ENCODE measurements at regions not wholly inside any gene's neighbourhood (a gene's known extent, or its start where the extent isn't known, plus 50 kb on each side); places are given as distances from the start of the nearest gene placed in this dataset.
"Not testable (repeated sequence)": the region's sequence is repeated elsewhere in the genome, so short reads cannot be mapped to it uniquely, and the experiment has no call there.

- Histone ChIP-seq H3K27ac (no peak overlapping the region), H3K27me3 (no peaks in the 10 kb centered on the region), H3K9me3 (peaks cover 5% of the 10 kb centered on the region), H3K4me1 (no peaks in the 10 kb centered on the region), H3K4me3 (no peak overlapping the region), H3K4me2 (no peak overlapping the region), H3K36me3 (no peaks in the 10 kb centered on the region), H4K20me1 (no peaks in the 10 kb centered on the region), H3K9ac (no peak overlapping the region)
- TF ChIP-seq Cebpa-rat (IDR thresholded peaks at IDR 0.05) = no peak
These were observed 343.3 kb downstream of the SETD4 start for GRCh38 chr21:35716876-35717565.

- TF ChIP-seq Cebpa-rat (IDR thresholded peaks at IDR 0.05) = peak; percentile 51; the same call in 1 of the 2 replicates
- no peak overlapping the region for H3K4me2 ChIP-seq
- H3K27ac ChIP-seq = no peak overlapping the region
- no peaks in the 10 kb centered on the region for H3K36me3 ChIP-seq
- H4K20me1 ChIP-seq = no peaks in the 10 kb centered on the region
- no peaks in the 10 kb centered on the region for H3K27me3 ChIP-seq
- H3K9me3 ChIP-seq = no peaks in the 10 kb centered on the region
- no peak overlapping the region for H3K4me3 ChIP-seq
- no peak overlapping the region for H3K9ac ChIP-seq
- H3K4me1 ChIP-seq = no peaks in the 10 kb centered on the region
These were observed 346.4 kb downstream of the SETD4 start for GRCh38 chr21:35713914-35714313.

- no peak overlapping the region for H3K9ac ChIP-seq
- H3K36me3 ChIP-seq = no peaks in the 10 kb centered on the region
- TF ChIP-seq Cebpa-rat (IDR thresholded peaks at IDR 0.05) = no peak
- no peaks in the 10 kb centered on the region for H3K9me3 ChIP-seq
- no peak overlapping the region for H3K27ac ChIP-seq
- H4K20me1 ChIP-seq = no peaks in the 10 kb centered on the region
- H3K4me2 ChIP-seq = no peak overlapping the region
- no peaks in the 10 kb centered on the region for H3K27me3 ChIP-seq
- no peak overlapping the region for H3K4me3 ChIP-seq
- H3K4me1 ChIP-seq = no peaks in the 10 kb centered on the region
These were observed 348.7 kb downstream of the SETD4 start for GRCh38 chr21:35711661-35712060.

DNA sequence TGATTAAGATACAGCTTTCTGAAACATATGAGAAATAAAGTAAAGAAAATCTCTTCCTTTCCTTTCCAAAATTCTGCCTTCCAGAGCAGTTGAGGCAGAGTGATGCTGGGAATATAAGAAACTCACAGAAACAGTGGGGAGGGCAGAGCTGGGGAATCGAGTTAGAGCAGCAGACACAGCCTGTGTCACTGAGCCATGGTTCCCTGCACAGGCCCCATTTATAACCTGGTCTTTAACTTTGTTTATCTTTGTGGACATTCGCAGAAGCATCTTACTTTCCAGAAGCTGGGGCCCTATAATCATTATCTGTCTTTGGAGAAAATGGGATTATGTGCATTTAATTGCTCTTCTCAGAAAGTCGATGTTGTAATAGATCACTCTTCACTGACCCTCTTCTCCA is 349.1 kb downstream of the SETD4 start:
- H3K9ac ChIP-seq = no peak overlapping the region
- no peaks in the 10 kb centered on the region for H3K4me1 ChIP-seq
- no peaks in the 10 kb centered on the region for H4K20me1 ChIP-seq
- H3K27ac ChIP-seq = no peak overlapping the region
- H3K4me2 ChIP-seq = no peak overlapping the region
- no peak overlapping the region for H3K4me3 ChIP-seq
- H3K36me3 ChIP-seq = no peaks in the 10 kb centered on the region
- no peak for TF ChIP-seq Cebpa-rat (IDR thresholded peaks at IDR 0.05)
- H3K27me3 ChIP-seq = no peaks in the 10 kb centered on the region
- no peaks in the 10 kb centered on the region for H3K9me3 ChIP-seq

- not testable (repeated sequence) for H3K4me1 ChIP-seq, H3K4me2 ChIP-seq, H3K4me3 ChIP-seq, H3K9ac ChIP-seq, H3K27ac ChIP-seq, H3K36me3 ChIP-seq, H4K20me1 ChIP-seq, H3K27me3 ChIP-seq, H3K9me3 ChIP-seq
These were observed 350.3 kb downstream of the SETD4 start for GRCh38 chr21:35709990-35710389.

GRCh38 chr21:35705888-35706287 is 354.4 kb downstream of the SETD4 start:
- TF ChIP-seq Cebpa-rat (IDR thresholded peaks at IDR 0.05) = no peak
- Histone ChIP-seq H4K20me1 (no peaks in the 10 kb centered on the region), H3K27me3 (no peaks in the 10 kb centered on the region), H3K9ac (no peak overlapping the region), H3K4me1 (no peaks in the 10 kb centered on the region), H3K9me3 (no peaks in the 10 kb centered on the region), H3K36me3 (no peaks in the 10 kb centered on the region), H3K27ac (no peak overlapping the region), H3K4me3 (no peak overlapping the region), H3K4me2 (no peak overlapping the region)

DNA sequence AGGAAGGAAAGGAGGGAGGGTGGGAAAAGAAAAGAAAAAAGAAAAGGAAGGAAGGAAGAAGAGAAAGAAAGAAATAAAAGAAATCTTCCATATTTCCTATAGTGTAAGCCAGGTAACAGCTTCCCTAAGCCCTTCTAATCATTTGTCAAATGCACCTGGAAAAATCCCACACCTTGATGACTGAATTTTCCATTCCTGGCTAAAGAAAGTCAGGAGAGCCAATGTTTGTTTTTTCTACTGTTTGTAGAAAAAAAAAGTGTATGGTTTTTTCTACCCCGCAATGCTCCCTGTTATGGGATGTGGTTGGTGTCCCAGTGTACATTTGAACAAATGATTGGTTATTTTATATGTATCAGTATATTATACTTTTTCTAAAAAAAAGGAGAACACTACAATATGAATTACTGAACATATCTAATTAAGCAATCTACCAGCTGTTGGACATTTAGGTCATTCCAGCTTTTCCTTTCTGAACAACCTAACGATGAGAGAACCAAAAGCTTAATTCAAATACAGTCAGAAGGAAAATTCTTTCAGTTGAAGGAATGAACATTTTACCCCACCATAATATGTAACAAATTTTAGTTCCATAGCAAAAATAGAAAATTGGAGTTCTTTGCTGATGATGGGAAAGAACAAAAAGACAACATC is 355.0 kb downstream of the SETD4 start:
- H3K36me3 ChIP-seq = no peaks in the 10 kb centered on the region
- H3K27ac ChIP-seq = no peak overlapping the region
- H3K4me2 ChIP-seq = no peak overlapping the region
- no peaks in the 10 kb centered on the region for H3K27me3 ChIP-seq
- no peak overlapping the region for H3K9ac ChIP-seq
- no peaks in the 10 kb centered on the region for H4K20me1 ChIP-seq
- H3K4me1 ChIP-seq = no peaks in the 10 kb centered on the region
- TF ChIP-seq Cebpa-rat (IDR thresholded peaks at IDR 0.05) = no peak
- no peaks in the 10 kb centered on the region for H3K9me3 ChIP-seq
- no peak overlapping the region for H3K4me3 ChIP-seq

GRCh38 chr21:35703704-35704103 is 356.6 kb downstream of the SETD4 start:
- no peaks in the 10 kb centered on the region for H4K20me1 ChIP-seq

DNA sequence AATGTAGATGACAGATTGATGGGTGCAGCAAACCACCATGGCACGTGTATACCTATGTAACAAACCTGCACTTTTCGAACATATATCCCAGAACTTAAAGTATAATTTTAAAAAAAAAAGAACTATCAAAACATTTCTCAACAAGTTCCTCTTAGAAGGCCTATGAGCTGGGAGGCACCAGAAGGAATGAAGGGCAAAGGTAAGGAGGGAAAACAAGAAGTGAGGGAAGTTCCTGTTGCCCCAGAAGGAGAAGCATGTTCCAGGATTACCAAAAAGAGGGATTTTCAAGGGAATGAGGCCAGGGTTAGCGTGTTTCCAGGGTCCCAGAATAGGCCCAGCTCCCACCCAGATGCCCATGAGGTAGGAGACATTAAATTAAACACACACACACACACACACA is 361.0 kb downstream of the SETD4 start:
- no peaks in the 10 kb centered on the region for H3K27me3 ChIP-seq
- peaks cover 10% of the 10 kb centered on the region for H3K4me1 ChIP-seq
- H3K36me3 ChIP-seq = no peaks in the 10 kb centered on the region
- no peak overlapping the region for H3K27ac ChIP-seq
- TF ChIP-seq Cebpa-rat (IDR thresholded peaks at IDR 0.05) = no peak
- H3K4me3 ChIP-seq = no peak overlapping the region
- no peaks in the 10 kb centered on the region for H4K20me1 ChIP-seq
- no peak overlapping the region for H3K9ac ChIP-seq
- no peak overlapping the region for H3K4me2 ChIP-seq
- H3K9me3 ChIP-seq = no peaks in the 10 kb centered on the region

More at GRCh38 chr21:35703704-35704103, 356.6 kb downstream of the SETD4 start:
- H3K9ac ChIP-seq = no peak overlapping the region
- no peaks in the 10 kb centered on the region for H3K9me3 ChIP-seq
- no peak for TF ChIP-seq Cebpa-rat (IDR thresholded peaks at IDR 0.05)
- H3K36me3 ChIP-seq = no peaks in the 10 kb centered on the region
- no peaks in the 10 kb centered on the region for H3K27me3 ChIP-seq
- no peak overlapping the region for H3K4me2 ChIP-seq
- H3K4me3 ChIP-seq = no peak overlapping the region
- no peak overlapping the region for H3K27ac ChIP-seq
- no peaks in the 10 kb centered on the region for H3K4me1 ChIP-seq

DNA sequence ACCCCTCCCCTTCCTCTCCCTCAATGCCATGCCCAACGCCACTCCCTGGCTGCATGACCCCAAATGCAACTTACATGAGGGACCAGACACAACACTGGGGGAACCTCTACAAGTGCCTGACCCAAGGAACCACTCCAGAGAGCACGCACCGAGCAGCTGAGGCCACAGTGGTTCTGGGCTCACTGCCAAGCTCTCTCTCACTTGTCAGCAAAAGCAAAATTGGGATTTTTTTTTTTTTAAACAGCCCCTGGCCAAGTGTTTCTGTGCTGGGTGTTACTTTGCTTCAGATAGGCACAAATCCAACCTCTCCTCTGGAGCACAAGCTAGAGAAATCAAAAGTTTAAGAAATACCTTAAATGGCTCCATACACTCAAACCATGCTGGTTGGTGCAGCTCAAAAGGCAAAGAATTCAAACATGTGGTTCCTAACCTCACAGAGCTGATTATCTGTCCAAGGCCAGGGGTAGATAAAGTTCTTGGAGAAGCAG is 363.0 kb downstream of the SETD4 start:
- no peak for TF ChIP-seq Cebpa-rat (IDR thresholded peaks at IDR 0.05)
- H3K27ac ChIP-seq = no peak overlapping the region
- H3K9ac ChIP-seq = no peak overlapping the region
- no peaks in the 10 kb centered on the region for H3K9me3 ChIP-seq
- H3K27me3 ChIP-seq = no peaks in the 10 kb centered on the region
- no peaks in the 10 kb centered on the region for H4K20me1 ChIP-seq
- H3K4me1 ChIP-seq = peaks cover 10% of the 10 kb centered on the region
- H3K36me3 ChIP-seq = no peaks in the 10 kb centered on the region
- peak overlapping the region; percentile 33 for H3K4me2 ChIP-seq
- no peak overlapping the region for H3K4me3 ChIP-seq
